ENCODE measurements at regions not wholly inside any gene's neighbourhood (a gene's known extent, or its start where the extent isn't known, plus 50 kb on each side); places are given as distances from the start of the nearest gene placed in this dataset.

- Histone ChIP-seq H3K9ac (ENCODE audit: low read depth, low read length) (no peak overlapping the region), H3K4me3 (ENCODE audit: low read length) (no peak overlapping the region), H3K9me3 (replicated peaks; ENCODE audit: low read length) (no peaks in the 10 kb centered on the region), H3K36me3 (ENCODE audit: insufficient read depth, low read length) (no peaks in the 10 kb centered on the region), H3K4me2 (ENCODE audit: low read length) (no peak overlapping the region), H3K27me3 (ENCODE audit: control insufficient read depth, insufficient read depth, low read length) (peaks cover 51% of the 10 kb centered on the region), H3K4me1 (ENCODE audit: control insufficient read depth, insufficient read depth, low read length) (no peaks in the 10 kb centered on the region)
These were observed 54.3 kb upstream of the BACH2 start for GRCh38 chr6:90350689-90351554.

GRCh38 chr6:90347411-90347851, 50.8 kb upstream of the BACH2 start:
- Histone ChIP-seq H3K27me3 (ENCODE audit: control insufficient read depth, insufficient read depth, low read length) (peaks cover 51% of the 10 kb centered on the region), H3K4me2 (ENCODE audit: low read length) (no peak overlapping the region), H3K4me1 (ENCODE audit: control insufficient read depth, insufficient read depth, low read length) (no peaks in the 10 kb centered on the region), H3K36me3 (ENCODE audit: insufficient read depth, low read length) (no peaks in the 10 kb centered on the region), H3K9ac (ENCODE audit: low read depth, low read length) (no peak overlapping the region), H3K9me3 (replicated peaks; ENCODE audit: low read length) (no peaks in the 10 kb centered on the region), H3K4me3 (ENCODE audit: low read length) (no peak overlapping the region)

GRCh38 chr6:90346729-90347128, 50.1 kb upstream of the BACH2 start:
- Histone ChIP-seq H3K9me3 (replicated peaks; ENCODE audit: low read length) (no peaks in the 10 kb centered on the region), H3K9ac (ENCODE audit: low read depth, low read length) (no peak overlapping the region), H3K4me1 (ENCODE audit: control insufficient read depth, insufficient read depth, low read length) (no peaks in the 10 kb centered on the region), H3K27me3 (ENCODE audit: control insufficient read depth, insufficient read depth, low read length) (peaks cover 47% of the 10 kb centered on the region), H3K36me3 (ENCODE audit: insufficient read depth, low read length) (no peaks in the 10 kb centered on the region), H3K4me2 (ENCODE audit: low read length) (no peak overlapping the region), H3K4me3 (ENCODE audit: low read length) (no peak overlapping the region)
